Choroid plexus epithelial cell (primary cell): ENCODE measurements at regions not wholly inside any gene's neighbourhood (a gene's known extent, or its start where the extent isn't known, plus 50 kb on each side); places are given as distances from the start of the nearest gene placed in this dataset.

Experiments
- DNase-seq: peaks from one replicate; pipeline ENCODE4 v3.0.0-alpha.2; 2010; ENCODE audit warnings: low read depth
- H3K4me3 ChIP-seq: 2 replicates; pipeline ENCODE4 v1.5.1; 2011; ENCODE audit warnings: low read depth, mild to moderate bottlenecking, control low read depth, low read length, moderate library complexity
- CTCF ChIP-seq: conservative IDR thresholded peaks from 2 replicates; pipeline ENCODE4 v1.5.1; 2011; ENCODE audit warnings: low read depth, mild to moderate bottlenecking, control low read depth, inconsistent platforms, low read length, moderate library complexity

- TF ChIP-seq CTCF = no peak
- DNase-seq = no peak
- no peak overlapping the region for H3K4me3 ChIP-seq
These were observed 183.5 kb upstream of the AFDN start for GRCh38 chr6:167643223-167643622.

GRCh38 chr6:167643716-167644115, 183.0 kb upstream of the AFDN start:
- no peak for DNase-seq
- H3K4me3 ChIP-seq = no peak overlapping the region
- TF ChIP-seq CTCF = no peak

- no peak for TF ChIP-seq CTCF
- no peak for DNase-seq
- no peak overlapping the region for H3K4me3 ChIP-seq
These were observed 182.1 kb upstream of the AFDN start for GRCh38 chr6:167644412-167645132.

- no peak for DNase-seq
- no peak overlapping the region for H3K4me3 ChIP-seq
- TF ChIP-seq CTCF = no peak
These were observed 181.3 kb upstream of the AFDN start for GRCh38 chr6:167645368-167645767.

- TF ChIP-seq CTCF = no peak
- H3K4me3 ChIP-seq = no peak overlapping the region
- DNase-seq = no peak
These were observed 179.4 kb upstream of the AFDN start for GRCh38 chr6:167647306-167647705.

GRCh38 chr6:167647737-167648470, 178.8 kb upstream of the AFDN start:
- no peak for TF ChIP-seq CTCF
- H3K4me3 ChIP-seq = no peak overlapping the region
- no peak for DNase-seq
